ENCODE measurements at regions not wholly inside any gene's neighbourhood (a gene's known extent, or its start where the extent isn't known, plus 50 kb on each side); places are given as distances from the start of the nearest gene placed in this dataset.

DNA sequence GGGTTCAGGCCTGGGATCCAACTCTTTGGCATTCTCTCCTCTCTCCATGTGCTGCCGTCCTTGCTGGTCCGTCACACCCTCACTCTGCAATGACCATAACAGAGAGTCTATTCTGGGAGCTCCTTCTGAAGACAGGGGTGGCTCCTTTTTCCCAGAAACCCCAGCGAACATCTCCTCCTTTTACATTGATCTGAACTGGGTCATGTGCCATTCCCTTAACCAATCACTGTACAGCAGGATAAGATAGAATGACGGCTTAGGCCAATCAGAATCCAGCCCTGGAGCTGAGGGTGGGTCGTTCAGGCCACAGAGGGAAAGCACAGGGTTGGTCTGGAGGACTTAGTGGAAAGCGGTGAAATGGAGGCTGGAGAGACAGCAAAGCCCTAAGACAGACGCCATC lies 740.1 kb downstream of the MATN1 start:
- TF ChIP-seq, protein P1, sequence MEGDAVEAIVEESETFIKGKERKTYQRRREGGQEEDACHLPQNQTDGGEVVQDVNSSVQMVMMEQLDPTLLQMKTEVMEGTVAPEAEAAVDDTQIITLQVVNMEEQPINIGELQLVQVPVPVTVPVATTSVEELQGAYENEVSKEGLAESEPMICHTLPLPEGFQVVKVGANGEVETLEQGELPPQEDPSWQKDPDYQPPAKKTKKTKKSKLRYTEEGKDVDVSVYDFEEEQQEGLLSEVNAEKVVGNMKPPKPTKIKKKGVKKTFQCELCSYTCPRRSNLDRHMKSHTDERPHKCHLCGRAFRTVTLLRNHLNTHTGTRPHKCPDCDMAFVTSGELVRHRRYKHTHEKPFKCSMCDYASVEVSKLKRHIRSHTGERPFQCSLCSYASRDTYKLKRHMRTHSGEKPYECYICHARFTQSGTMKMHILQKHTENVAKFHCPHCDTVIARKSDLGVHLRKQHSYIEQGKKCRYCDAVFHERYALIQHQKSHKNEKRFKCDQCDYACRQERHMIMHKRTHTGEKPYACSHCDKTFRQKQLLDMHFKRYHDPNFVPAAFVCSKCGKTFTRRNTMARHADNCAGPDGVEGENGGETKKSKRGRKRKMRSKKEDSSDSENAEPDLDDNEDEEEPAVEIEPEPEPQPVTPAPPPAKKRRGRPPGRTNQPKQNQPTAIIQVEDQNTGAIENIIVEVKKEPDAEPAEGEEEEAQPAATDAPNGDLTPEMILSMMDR (conservative IDR thresholded peaks at IDR 0.05; ENCODE audit: low read length) = no peak
- TF ChIP-seq EZH2phosphoT487 (IDR thresholded peaks at IDR 0.05; ENCODE audit: borderline replicate concordance) = no peak
